ENCODE measurements at regions not wholly inside any gene's neighbourhood (a gene's known extent, or its start where the extent isn't known, plus 50 kb on each side); places are given as distances from the start of the nearest gene placed in this dataset.

- no peak for DNase-seq
Measured at GRCh38 chr1:198472997-198473396, 67.5 kb downstream of the ATP6V1G3 start.

- DNase-seq, result no peak
Measured at GRCh38 chr1:198472119-198472518, 68.4 kb downstream of the ATP6V1G3 start.

GRCh38 chr1:198467907-198468306 lies 72.6 kb downstream of the ATP6V1G3 start:
- DNase-seq, result no peak

- DNase-seq, result no peak
Measured at GRCh38 chr1:198467342-198467741, 73.1 kb downstream of the ATP6V1G3 start.

- DNase-seq, result peak; percentile 35 to 85
Measured at GRCh38 chr1:198465201-198466144, 75.0 kb downstream of the ATP6V1G3 start.

GRCh38 chr1:198463709-198464108 lies 76.8 kb downstream of the ATP6V1G3 start:
- DNase-seq, result no peak

- peak; percentile 79 for DNase-seq
Measured at GRCh38 chr1:198462365-198463019, 78.0 kb downstream of the ATP6V1G3 start.

GRCh38 chr1:198455966-198456365 lies 84.5 kb downstream of the ATP6V1G3 start:
- no peak for DNase-seq

GRCh38 chr1:198449727-198450433 lies 90.6 kb downstream of the ATP6V1G3 start:
- DNase-seq, result no peak

GRCh38 chr1:198449261-198449660 lies 91.2 kb downstream of the ATP6V1G3 start:
- DNase-seq, result no peak

- no peak for DNase-seq
Measured at GRCh38 chr1:198447468-198447867, 93.0 kb downstream of the ATP6V1G3 start.

- DNase-seq, result no peak
Measured at GRCh38 chr1:198445872-198446271, 94.6 kb downstream of the ATP6V1G3 start.

GRCh38 chr1:198444792-198445191 lies 95.7 kb downstream of the ATP6V1G3 start:
- DNase-seq, result no peak

- no peak for DNase-seq
Measured at GRCh38 chr1:198443365-198444233, 96.9 kb downstream of the ATP6V1G3 start.

GRCh38 chr1:198440842-198441241 lies 99.6 kb downstream of the ATP6V1G3 start:
- no peak for DNase-seq

- DNase-seq, result no peak
Measured at GRCh38 chr1:198437332-198437731, 103.1 kb downstream of the ATP6V1G3 start.

- DNase-seq, result no peak
Measured at GRCh38 chr1:198436276-198436675, 104.2 kb downstream of the ATP6V1G3 start.

GRCh38 chr1:198435056-198435455 lies 105.4 kb downstream of the ATP6V1G3 start:
- DNase-seq, result no peak

- no peak for DNase-seq
Measured at GRCh38 chr1:198424441-198424840, 116.0 kb downstream of the ATP6V1G3 start.

GRCh38 chr1:198423673-198424072 lies 116.8 kb downstream of the ATP6V1G3 start:
- no peak for DNase-seq

GRCh38 chr1:198417039-198417438 lies 123.4 kb downstream of the ATP6V1G3 start:
- DNase-seq, result no peak

- DNase-seq, result no peak
Measured at GRCh38 chr1:198416296-198416695, 124.2 kb downstream of the ATP6V1G3 start.

Data from inflammatory macrophage treated with lipopolysaccharide for 1 hour (primary cell).